OCI-LY3 (cell line): ENCODE measurements at regions not wholly inside any gene's neighbourhood (a gene's known extent, or its start where the extent isn't known, plus 50 kb on each side); places are given as distances from the start of the nearest gene placed in this dataset.

Experiments used
- EZH2phosphoT487 ChIP-seq: fragments of 200-600 bp; shearing (Covaris generic); IDR thresholded peaks from 2 replicates; pipeline ENCODE4 v1.6.1; 2018; ENCODE audit warnings: antibody characterized with exemption, mixed run types, low read depth
- TF ChIP-seq, protein P1 (sequence below): fragments of 200-600, 300-600 bp; sonication (generic); IDR thresholded peaks from 2 replicates; pipeline ENCODE4 v1.5.1; 2014; ENCODE audit warnings: antibody characterized with exemption, low read length, low read depth

DNA sequence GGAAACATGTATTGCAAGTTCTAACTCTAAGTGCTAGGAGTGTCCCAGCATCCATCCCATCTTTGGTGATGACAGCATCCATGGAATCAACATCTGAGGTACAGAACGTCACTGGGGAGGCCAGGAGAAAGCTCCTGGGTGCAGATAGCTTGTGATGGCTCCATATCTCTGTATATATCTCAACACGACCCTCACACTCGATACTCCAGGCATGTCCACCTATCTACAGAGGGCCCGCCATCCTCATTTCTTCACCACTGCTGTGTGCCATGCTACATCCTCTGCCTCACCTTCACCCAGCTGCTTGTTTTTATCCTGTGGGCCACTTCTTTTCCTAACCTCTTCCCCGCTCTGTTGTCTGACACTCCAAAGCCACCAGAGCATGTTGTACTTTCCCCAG lies 100.4 kb upstream of the SERP2 start:
- TF ChIP-seq, protein P1, sequence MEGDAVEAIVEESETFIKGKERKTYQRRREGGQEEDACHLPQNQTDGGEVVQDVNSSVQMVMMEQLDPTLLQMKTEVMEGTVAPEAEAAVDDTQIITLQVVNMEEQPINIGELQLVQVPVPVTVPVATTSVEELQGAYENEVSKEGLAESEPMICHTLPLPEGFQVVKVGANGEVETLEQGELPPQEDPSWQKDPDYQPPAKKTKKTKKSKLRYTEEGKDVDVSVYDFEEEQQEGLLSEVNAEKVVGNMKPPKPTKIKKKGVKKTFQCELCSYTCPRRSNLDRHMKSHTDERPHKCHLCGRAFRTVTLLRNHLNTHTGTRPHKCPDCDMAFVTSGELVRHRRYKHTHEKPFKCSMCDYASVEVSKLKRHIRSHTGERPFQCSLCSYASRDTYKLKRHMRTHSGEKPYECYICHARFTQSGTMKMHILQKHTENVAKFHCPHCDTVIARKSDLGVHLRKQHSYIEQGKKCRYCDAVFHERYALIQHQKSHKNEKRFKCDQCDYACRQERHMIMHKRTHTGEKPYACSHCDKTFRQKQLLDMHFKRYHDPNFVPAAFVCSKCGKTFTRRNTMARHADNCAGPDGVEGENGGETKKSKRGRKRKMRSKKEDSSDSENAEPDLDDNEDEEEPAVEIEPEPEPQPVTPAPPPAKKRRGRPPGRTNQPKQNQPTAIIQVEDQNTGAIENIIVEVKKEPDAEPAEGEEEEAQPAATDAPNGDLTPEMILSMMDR, result no peak
- no peak for TF ChIP-seq EZH2phosphoT487
